Mesothelial cell of epicardium (in vitro differentiated cells): ENCODE measurements at regions not wholly inside any gene's neighbourhood (a gene's known extent, or its start where the extent isn't known, plus 50 kb on each side); places are given as distances from the start of the nearest gene placed in this dataset.

Experiments
- DNase-seq, 2 experiments: peaks; one replicate each; pipeline ENCODE4 v3.0.0; 2021; ENCODE audit warnings: low spot score in 2 of 2; ENCODE audit not compliant: unreplicated experiment in 2 of 2
- H3K27ac Mint-ChIP-seq: 2 replicates; pipeline ENCODE4 v1.8.0; 2021; ENCODE audit warnings: mixed read lengths
- H3K27me3 Mint-ChIP-seq: 2 replicates; pipeline ENCODE4 v1.8.0; 2021; ENCODE audit warnings: low read depth, mixed read lengths
- H3K36me3 Mint-ChIP-seq: 2 replicates; pipeline ENCODE4 v1.8.0; 2021; ENCODE audit warnings: mixed read lengths
- H3K4me1 Mint-ChIP-seq: 2 replicates; pipeline ENCODE4 v1.8.0; 2021; ENCODE audit warnings: mixed read lengths
- H3K4me3 Mint-ChIP-seq: 2 replicates; pipeline ENCODE4 v1.8.0; 2021; ENCODE audit warnings: mild to moderate bottlenecking, moderate library complexity, mixed read lengths
- H3K9me3 Mint-ChIP-seq: 2 replicates; pipeline ENCODE4 v1.8.0; 2021; ENCODE audit warnings: mixed read lengths
- TF ChIP-seq, protein P1 (sequence below): fragments of 200-600 bp; sonication (generic); IDR thresholded peaks from one replicate; pipeline ENCODE4 v1.5.0; 2021; ENCODE audit warnings: antibody characterized with exemption; ENCODE audit not compliant: unreplicated experiment

DNA sequence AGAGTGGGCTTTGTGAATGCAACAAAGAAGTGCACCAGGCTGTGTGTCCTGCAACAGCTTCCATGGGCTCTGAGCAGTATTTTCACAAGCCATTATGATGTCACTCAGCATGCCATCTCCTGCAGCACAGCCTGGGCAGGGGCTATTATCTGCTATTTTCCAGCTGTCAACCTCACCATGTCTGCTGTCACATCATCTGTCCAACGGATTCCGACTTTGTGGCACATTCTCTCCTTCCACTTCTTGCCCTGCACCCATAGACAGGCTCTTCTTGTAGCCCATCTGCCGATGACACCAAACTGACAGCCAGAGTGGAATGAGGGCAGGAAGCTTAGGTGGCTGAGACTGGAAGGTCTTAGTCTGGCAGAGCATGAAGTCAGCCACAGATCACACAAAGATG, 691.9 kb downstream of the NTRK3 start:
- Mint-ChIP-seq H3K27ac (no peak overlapping the region), H3K9me3 (peaks cover 4% of the 10 kb centered on the region), H3K4me1 (peaks cover 4% of the 10 kb centered on the region), H3K36me3 (no peaks in the 10 kb centered on the region), H3K4me3 (no peak overlapping the region), H3K27me3 (peaks cover 20% of the 10 kb centered on the region)
- DNase-seq: no peak
- TF ChIP-seq, protein P1, sequence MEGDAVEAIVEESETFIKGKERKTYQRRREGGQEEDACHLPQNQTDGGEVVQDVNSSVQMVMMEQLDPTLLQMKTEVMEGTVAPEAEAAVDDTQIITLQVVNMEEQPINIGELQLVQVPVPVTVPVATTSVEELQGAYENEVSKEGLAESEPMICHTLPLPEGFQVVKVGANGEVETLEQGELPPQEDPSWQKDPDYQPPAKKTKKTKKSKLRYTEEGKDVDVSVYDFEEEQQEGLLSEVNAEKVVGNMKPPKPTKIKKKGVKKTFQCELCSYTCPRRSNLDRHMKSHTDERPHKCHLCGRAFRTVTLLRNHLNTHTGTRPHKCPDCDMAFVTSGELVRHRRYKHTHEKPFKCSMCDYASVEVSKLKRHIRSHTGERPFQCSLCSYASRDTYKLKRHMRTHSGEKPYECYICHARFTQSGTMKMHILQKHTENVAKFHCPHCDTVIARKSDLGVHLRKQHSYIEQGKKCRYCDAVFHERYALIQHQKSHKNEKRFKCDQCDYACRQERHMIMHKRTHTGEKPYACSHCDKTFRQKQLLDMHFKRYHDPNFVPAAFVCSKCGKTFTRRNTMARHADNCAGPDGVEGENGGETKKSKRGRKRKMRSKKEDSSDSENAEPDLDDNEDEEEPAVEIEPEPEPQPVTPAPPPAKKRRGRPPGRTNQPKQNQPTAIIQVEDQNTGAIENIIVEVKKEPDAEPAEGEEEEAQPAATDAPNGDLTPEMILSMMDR: no peak

DNA sequence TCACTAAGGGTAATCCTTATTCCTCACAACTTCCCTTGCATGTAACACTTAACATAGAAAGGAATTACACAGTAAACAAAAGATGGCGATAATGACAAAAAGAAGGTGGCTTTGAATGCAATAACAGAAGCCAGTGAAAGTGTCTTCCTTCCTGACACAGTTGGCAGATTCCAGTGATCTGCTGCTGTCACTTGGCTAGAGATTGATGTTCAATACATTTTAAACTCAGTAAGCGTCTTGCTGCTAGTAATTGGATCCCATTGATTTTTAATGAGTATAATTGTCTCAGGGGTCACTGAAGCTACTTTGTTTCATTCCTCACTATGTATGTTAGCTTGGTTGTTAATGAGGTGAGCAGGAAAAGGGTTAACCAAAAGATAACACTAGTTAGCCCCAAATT, 692.7 kb downstream of the NTRK3 start:
- Mint-ChIP-seq H3K4me3 (no peak overlapping the region), H3K36me3 (no peaks in the 10 kb centered on the region), H3K9me3 (peaks cover 4% of the 10 kb centered on the region), H3K27me3 (peaks cover 20% of the 10 kb centered on the region), H3K4me1 (peaks cover 4% of the 10 kb centered on the region), H3K27ac (no peak overlapping the region)
- TF ChIP-seq, protein P1: no peak
- no peak for DNase-seq

DNA sequence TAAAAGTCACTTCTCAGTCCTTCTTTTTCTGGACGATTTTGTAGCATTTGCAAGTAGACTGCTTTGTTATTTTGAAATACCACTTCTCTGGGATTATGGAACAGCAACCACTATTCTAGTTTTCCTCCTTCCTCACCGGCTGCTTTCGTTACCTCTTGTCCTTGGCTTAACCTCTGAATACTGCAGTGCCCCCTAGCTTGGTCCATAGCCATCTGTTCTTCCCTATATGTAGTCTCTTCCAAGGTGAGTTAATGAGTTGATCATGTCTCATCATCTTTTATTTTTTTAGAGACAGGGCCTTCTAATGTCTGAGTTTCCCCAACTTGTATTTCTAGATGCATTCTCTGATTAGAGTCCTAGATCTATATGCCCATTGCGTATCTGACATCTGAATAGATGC, 694.3 kb downstream of the NTRK3 start:
- H3K9me3 Mint-ChIP-seq: peaks cover 4% of the 10 kb centered on the region
- H3K36me3 Mint-ChIP-seq: no peaks in the 10 kb centered on the region
- peaks cover 15% of the 10 kb centered on the region for H3K27me3 Mint-ChIP-seq
- no peak overlapping the region for H3K27ac Mint-ChIP-seq
- TF ChIP-seq, protein P1: no peak
- H3K4me1 Mint-ChIP-seq: peaks cover 13% of the 10 kb centered on the region
- DNase-seq: no peak
- H3K4me3 Mint-ChIP-seq: no peak overlapping the region

DNA sequence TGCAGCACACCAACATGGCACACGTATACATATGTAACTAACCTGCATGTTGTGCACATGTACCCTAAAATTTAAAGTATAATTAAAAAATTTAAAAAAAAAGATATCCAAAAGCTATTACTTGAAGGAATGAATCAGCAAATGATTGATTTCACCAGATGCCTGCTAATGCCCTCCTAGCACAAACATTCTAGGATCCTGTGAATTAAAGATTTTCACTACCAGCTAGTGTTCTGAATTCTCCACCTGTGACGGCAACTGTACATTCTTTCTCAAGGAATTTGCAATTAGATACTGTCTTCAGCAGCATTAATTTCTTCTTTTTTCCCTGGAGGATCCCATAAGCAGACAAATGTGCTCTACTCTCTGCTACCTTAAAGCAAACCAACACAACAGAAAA, 694.9 kb downstream of the NTRK3 start:
- Mint-ChIP-seq H3K36me3 (no peaks in the 10 kb centered on the region), H3K9me3 (peaks cover 4% of the 10 kb centered on the region), H3K4me1 (peaks cover 15% of the 10 kb centered on the region), H3K4me3 (no peak overlapping the region), H3K27ac (no peak overlapping the region), H3K27me3 (peaks cover 13% of the 10 kb centered on the region)
- DNase-seq: no peak
- TF ChIP-seq, protein P1: no peak

DNA sequence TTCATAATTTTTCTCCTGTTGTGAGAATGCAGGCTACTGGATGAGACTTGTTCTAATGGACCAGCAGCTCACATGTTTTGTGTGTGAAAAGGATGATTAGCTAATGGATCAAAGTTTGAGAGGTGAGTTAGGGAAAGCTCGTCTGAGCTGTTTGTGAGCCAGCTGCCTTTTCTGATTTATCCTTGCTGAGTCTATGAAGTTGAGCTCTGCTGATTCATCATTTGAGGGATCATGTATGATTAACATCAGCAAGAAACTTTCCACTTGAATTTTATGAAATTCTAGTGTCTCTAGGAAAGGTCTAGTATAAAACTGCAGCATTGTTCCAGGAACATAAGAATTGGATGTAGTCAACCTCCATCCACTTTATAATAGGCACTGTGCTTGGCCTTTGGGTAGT, 698.7 kb downstream of the NTRK3 start:
- H3K27ac Mint-ChIP-seq: no peak overlapping the region

DNA sequence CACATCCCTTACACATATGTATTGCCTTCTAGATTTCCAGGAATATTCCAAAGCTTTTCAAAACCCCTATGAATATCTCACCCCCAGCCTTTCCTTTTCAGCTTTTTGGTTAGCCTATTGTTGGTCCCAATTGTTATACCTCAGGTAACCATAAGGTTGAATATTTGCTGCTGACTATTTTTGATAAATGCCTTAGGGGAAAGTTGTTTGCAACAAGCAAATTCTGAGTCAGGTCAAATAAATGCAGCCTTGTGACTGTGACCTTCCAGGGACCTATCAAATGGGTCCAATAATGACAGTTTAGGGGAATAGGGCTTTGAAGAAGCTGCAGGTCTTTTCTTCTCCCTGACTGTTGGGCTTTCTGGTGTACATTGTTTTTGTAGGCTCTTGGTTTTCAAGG, 699.7 kb downstream of the NTRK3 start:
- Mint-ChIP-seq H3K9me3 (peaks cover 23% of the 10 kb centered on the region), H3K36me3 (peaks cover 3% of the 10 kb centered on the region), H3K27ac (no peak overlapping the region), H3K27me3 (peaks cover 1% of the 10 kb centered on the region), H3K4me1 (peaks cover 17% of the 10 kb centered on the region), H3K4me3 (no peak overlapping the region)
- TF ChIP-seq, protein P1: no peak
- no peak for DNase-seq

More for the DNA sequence above, 698.7 kb downstream of the NTRK3 start:
- Mint-ChIP-seq H3K36me3 (peaks cover 3% of the 10 kb centered on the region), H3K4me3 (no peak overlapping the region), H3K9me3 (peaks cover 23% of the 10 kb centered on the region), H3K4me1 (peaks cover 17% of the 10 kb centered on the region), H3K27me3 (peaks cover 7% of the 10 kb centered on the region)
- TF ChIP-seq, protein P1: no peak
- no peak for DNase-seq
